Gastroesophageal sphincter (tissue), 3 donors: ENCODE measurements at regions not wholly inside any gene's neighbourhood (a gene's known extent, or its start where the extent isn't known, plus 50 kb on each side); places are given as distances from the start of the nearest gene placed in this dataset.

Experiments used
- EP300 ChIP-seq: sonication (generic); formaldehyde crosslinking; IDR thresholded peaks from one replicate; pipeline ENCODE4 v1.6.1; 2017; ENCODE audit warnings: antibody characterized with exemption, mild to moderate bottlenecking
- POLR2A ChIP-seq, 2 donors: fragments of 450-650 bp; IDR thresholded peaks; one replicate each; pipeline ENCODE4 v1.6.1; 2017; ENCODE audit warnings: antibody characterized with exemption in 2 of 2, mild to moderate bottlenecking in 2 of 2, moderate library complexity in 1 of 2
- TF ChIP-seq, protein P1 (sequence below), 4 experiments: fragments of 200-600 bp in 2 of 4; fragments of 450-650 bp in 2 of 4; sonication (generic) in 1 of 4; IDR thresholded peaks; one replicate each; pipeline ENCODE4 v1.5.1; 2017 to 2019; ENCODE audit warnings: antibody characterized with exemption in 4 of 4, mild to moderate bottlenecking in 2 of 4, moderate library complexity in 2 of 4

DNA sequence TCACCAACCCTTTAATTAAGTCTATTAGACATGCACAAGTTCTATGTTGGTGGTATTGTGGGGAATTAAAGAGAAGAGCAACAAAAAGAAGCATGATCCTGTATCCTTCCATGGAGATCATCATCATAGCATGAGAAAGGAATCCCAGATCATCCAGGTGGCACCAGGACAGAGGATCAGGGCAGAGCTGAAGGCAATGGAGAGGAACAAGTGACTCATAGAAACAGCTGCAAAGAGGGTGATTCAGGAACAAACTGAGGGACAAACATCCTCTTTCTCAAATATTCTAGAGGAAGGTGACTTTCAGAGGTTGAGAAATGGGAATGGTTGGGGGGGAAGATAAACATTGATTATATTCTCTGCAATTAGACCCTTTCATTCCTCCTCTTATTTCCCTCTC is 105.5 kb upstream of the OTUD4 start:
- TF ChIP-seq, protein P1, sequence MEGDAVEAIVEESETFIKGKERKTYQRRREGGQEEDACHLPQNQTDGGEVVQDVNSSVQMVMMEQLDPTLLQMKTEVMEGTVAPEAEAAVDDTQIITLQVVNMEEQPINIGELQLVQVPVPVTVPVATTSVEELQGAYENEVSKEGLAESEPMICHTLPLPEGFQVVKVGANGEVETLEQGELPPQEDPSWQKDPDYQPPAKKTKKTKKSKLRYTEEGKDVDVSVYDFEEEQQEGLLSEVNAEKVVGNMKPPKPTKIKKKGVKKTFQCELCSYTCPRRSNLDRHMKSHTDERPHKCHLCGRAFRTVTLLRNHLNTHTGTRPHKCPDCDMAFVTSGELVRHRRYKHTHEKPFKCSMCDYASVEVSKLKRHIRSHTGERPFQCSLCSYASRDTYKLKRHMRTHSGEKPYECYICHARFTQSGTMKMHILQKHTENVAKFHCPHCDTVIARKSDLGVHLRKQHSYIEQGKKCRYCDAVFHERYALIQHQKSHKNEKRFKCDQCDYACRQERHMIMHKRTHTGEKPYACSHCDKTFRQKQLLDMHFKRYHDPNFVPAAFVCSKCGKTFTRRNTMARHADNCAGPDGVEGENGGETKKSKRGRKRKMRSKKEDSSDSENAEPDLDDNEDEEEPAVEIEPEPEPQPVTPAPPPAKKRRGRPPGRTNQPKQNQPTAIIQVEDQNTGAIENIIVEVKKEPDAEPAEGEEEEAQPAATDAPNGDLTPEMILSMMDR (IDR thresholded peaks at IDR 0.05): no peak
- TF ChIP-seq POLR2A (IDR thresholded peaks at IDR 0.05): no peak
- no peak for TF ChIP-seq EP300
